PFSK-1 (cell line): ENCODE measurements at regions not wholly inside any gene's neighbourhood (a gene's known extent, or its start where the extent isn't known, plus 50 kb on each side); places are given as distances from the start of the nearest gene placed in this dataset.

Experiments used
- FOXP2 ChIP-seq: optimal IDR thresholded peaks from 2 replicates; pipeline ENCODE3; 2011; ENCODE audit warnings: borderline replicate concordance, control low read depth, inconsistent platforms; ENCODE audit not compliant: insufficient read depth; ENCODE audit errors: extremely low read length, extremely low read depth
- POLR2AphosphoS5 ChIP-seq: IDR thresholded peaks from 2 replicates; pipeline ENCODE4 v1.6.1; 2012; ENCODE audit warnings: low read depth, mild to moderate bottlenecking, control low read depth, low read length, moderate library complexity
- REST ChIP-seq, 2 experiments: IDR thresholded peaks; 2 replicates each; pipeline versions ENCODE4 v1.6.1 to v1.8.0; 2011 to 2012; ENCODE audit warnings: low read depth in 2 of 2, low read length in 2 of 2, control low read depth in 1 of 2, inconsistent platforms in 1 of 2, mild to moderate bottlenecking in 1 of 2, moderate library complexity in 1 of 2; ENCODE audit not compliant: insufficient read depth in 1 of 2
- SIN3A ChIP-seq: IDR thresholded peaks from 2 replicates; pipeline ENCODE4 v1.6.1; 2012; ENCODE audit warnings: mild to moderate bottlenecking, low read length, moderate library complexity, borderline replicate concordance; ENCODE audit not compliant: insufficient read depth
- TAF1 ChIP-seq: IDR thresholded peaks from 2 replicates; pipeline ENCODE4 v1.6.1; 2012; ENCODE audit warnings: low read length, control low read depth, borderline replicate concordance; ENCODE audit not compliant: insufficient read depth

- TF ChIP-seq POLR2AphosphoS5 (no peak), TAF1 (no peak), REST (IDR thresholded peaks at IDR 0.05; ENCODE audit: insufficient read depth in 1 of 2, low read depth in 2 of 2, low read length in 2 of 2) (no peak), FOXP2 (no peak), SIN3A (no peak)
Observed at GRCh38 chr5:117568622-117569021, 994.0 kb upstream of the SEMA6A start.

GRCh38 chr5:117568126-117568525 is 993.5 kb upstream of the SEMA6A start:
- TF ChIP-seq FOXP2 (no peak), SIN3A (no peak), POLR2AphosphoS5 (no peak), REST (IDR thresholded peaks at IDR 0.05; ENCODE audit: insufficient read depth in 1 of 2, low read depth in 2 of 2, low read length in 2 of 2) (no peak)

GRCh38 chr5:117562647-117563046 is 988.0 kb upstream of the SEMA6A start:
- TF ChIP-seq POLR2AphosphoS5 (no peak), FOXP2 (no peak), SIN3A (no peak), REST (IDR thresholded peaks at IDR 0.05; ENCODE audit: insufficient read depth in 1 of 2, low read depth in 2 of 2, low read length in 2 of 2) (no peak), TAF1 (no peak)

- TF ChIP-seq FOXP2 (no peak), SIN3A (no peak), REST (IDR thresholded peaks at IDR 0.05; ENCODE audit: insufficient read depth in 1 of 2, low read depth in 2 of 2, low read length in 2 of 2) (no peak), POLR2AphosphoS5 (no peak), TAF1 (no peak)
Observed at GRCh38 chr5:117561531-117561930, 986.9 kb upstream of the SEMA6A start.
